ENCODE measurements at regions not wholly inside any gene's neighbourhood (a gene's known extent, or its start where the extent isn't known, plus 50 kb on each side); places are given as distances from the start of the nearest gene placed in this dataset.
"Not testable (repeated sequence)": the region's sequence is repeated elsewhere in the genome, so short reads cannot be mapped to it uniquely, and the experiment has no call there.

GRCh38 chr1:222470252-222470805 is 77.6 kb downstream of the HHIPL2 start:
- H3K9me3 ChIP-seq (ENCODE audit: low read length); H3K4me1 ChIP-seq (ENCODE audit: insufficient read depth, low read length); H3K36me3 ChIP-seq (ENCODE audit: insufficient read depth, low read length); H3K9ac ChIP-seq (ENCODE audit: low read length); H3K27ac ChIP-seq (ENCODE audit: low read depth, low read length); H3K4me3 ChIP-seq (ENCODE audit: low read depth in 1 of 2, low read length in 2 of 2); H3K27me3 ChIP-seq (ENCODE audit: control insufficient read depth in 1 of 2, insufficient read depth in 2 of 2, low read length in 2 of 2): not testable (repeated sequence)

GRCh38 chr1:222466150-222466865 is 81.6 kb downstream of the HHIPL2 start:
- Histone ChIP-seq H3K4me1 (ENCODE audit: insufficient read depth, low read length) (no peaks in the 10 kb centered on the region), H3K27ac (ENCODE audit: low read depth, low read length) (no peak overlapping the region), H3K9me3 (ENCODE audit: low read length) (no peaks in the 10 kb centered on the region), H3K27me3 (ENCODE audit: control insufficient read depth in 1 of 2, insufficient read depth in 2 of 2, low read length in 2 of 2) (no peaks in the 10 kb centered on the region), H3K4me3 (ENCODE audit: low read depth in 1 of 2, low read length in 2 of 2) (no peak overlapping the region), H3K36me3 (ENCODE audit: insufficient read depth, low read length) (no peaks in the 10 kb centered on the region), H3K9ac (ENCODE audit: low read length) (no peak overlapping the region)

GRCh38 chr1:222465211-222466041 is 82.5 kb downstream of the HHIPL2 start:
- H3K36me3 ChIP-seq (ENCODE audit: insufficient read depth, low read length): no peaks in the 10 kb centered on the region
- no peaks in the 10 kb centered on the region for H3K9me3 ChIP-seq (ENCODE audit: low read length)
- no peaks in the 10 kb centered on the region for H3K4me1 ChIP-seq (ENCODE audit: insufficient read depth, low read length)
- H3K27me3 ChIP-seq (ENCODE audit: control insufficient read depth in 1 of 2, insufficient read depth in 2 of 2, low read length in 2 of 2): no peaks in the 10 kb centered on the region
- H3K27ac ChIP-seq (ENCODE audit: low read depth, low read length): peak overlapping the region; percentile 57
- peak overlapping the region; percentile 4 to 55 for H3K4me3 ChIP-seq (ENCODE audit: low read depth in 1 of 2, low read length in 2 of 2)
- no peak overlapping the region for H3K9ac ChIP-seq (ENCODE audit: low read length)

DNA sequence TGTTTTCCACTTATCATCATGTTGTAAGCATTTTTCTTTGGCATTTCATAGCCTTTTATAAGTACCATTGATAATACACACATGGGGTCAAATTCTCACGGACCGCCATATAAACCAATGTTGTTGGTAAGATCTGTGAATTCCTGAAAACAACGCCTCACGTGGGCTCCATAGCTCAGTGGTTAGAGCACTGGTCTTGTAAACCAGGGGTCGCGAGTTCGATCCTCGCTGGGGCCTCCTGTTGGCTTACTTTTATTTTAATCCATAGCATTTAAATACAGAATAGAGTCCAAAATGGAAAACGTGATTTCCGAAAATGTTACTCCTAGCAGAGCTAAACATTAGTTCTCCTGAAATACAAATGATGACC is 83.1 kb downstream of the HHIPL2 start:
- Histone ChIP-seq H3K27ac (ENCODE audit: low read depth, low read length) (peak overlapping the region; percentile 57), H3K36me3 (ENCODE audit: insufficient read depth, low read length) (no peaks in the 10 kb centered on the region), H3K4me3 (ENCODE audit: low read depth in 1 of 2, low read length in 2 of 2) (peak overlapping the region; percentile 4 to 55), H3K27me3 (ENCODE audit: control insufficient read depth in 1 of 2, insufficient read depth in 2 of 2, low read length in 2 of 2) (no peaks in the 10 kb centered on the region), H3K9ac (ENCODE audit: low read length) (peak overlapping the region; percentile 10), H3K9me3 (ENCODE audit: low read length) (no peaks in the 10 kb centered on the region), H3K4me1 (ENCODE audit: insufficient read depth, low read length) (no peaks in the 10 kb centered on the region)

GRCh38 chr1:222463059-222463730 is 84.7 kb downstream of the HHIPL2 start:
- H3K9ac ChIP-seq (ENCODE audit: low read length): no peak overlapping the region
- no peak overlapping the region for H3K4me3 ChIP-seq (ENCODE audit: low read depth in 1 of 2, low read length in 2 of 2)
- H3K4me1 ChIP-seq (ENCODE audit: insufficient read depth, low read length): no peaks in the 10 kb centered on the region
- H3K9me3 ChIP-seq (ENCODE audit: low read length): no peaks in the 10 kb centered on the region
- no peak overlapping the region for H3K27ac ChIP-seq (ENCODE audit: low read depth, low read length)
- H3K36me3 ChIP-seq (ENCODE audit: insufficient read depth, low read length): no peaks in the 10 kb centered on the region
- H3K27me3 ChIP-seq (ENCODE audit: control insufficient read depth in 1 of 2, insufficient read depth in 2 of 2, low read length in 2 of 2): no peaks in the 10 kb centered on the region

DNA sequence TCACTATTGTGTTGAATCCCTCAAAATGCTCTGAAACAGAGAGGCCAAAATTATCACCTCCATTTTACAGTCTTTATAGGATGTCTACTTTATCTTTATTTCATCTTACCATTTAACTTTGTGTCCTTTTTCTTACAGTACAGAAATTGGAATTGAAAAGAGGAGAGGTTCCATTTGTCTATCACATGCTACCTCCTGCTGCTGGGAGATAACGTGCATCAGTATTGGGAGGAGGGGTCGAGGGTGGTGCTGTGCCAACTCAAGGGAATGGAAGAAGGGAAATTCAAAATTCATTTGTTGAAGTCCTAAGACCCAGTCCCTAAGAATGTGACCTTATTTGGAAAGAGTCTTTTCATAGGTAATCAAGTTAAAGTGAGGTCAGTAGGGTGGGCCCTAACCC is 85.3 kb downstream of the HHIPL2 start:
- Histone ChIP-seq H3K27ac (ENCODE audit: low read depth, low read length) (no peak overlapping the region), H3K9me3 (ENCODE audit: low read length) (no peaks in the 10 kb centered on the region), H3K9ac (ENCODE audit: low read length) (no peak overlapping the region), H3K4me3 (ENCODE audit: low read depth in 1 of 2, low read length in 2 of 2) (no peak overlapping the region), H3K36me3 (ENCODE audit: insufficient read depth, low read length) (no peaks in the 10 kb centered on the region), H3K27me3 (ENCODE audit: control insufficient read depth in 1 of 2, insufficient read depth in 2 of 2, low read length in 2 of 2) (no peaks in the 10 kb centered on the region), H3K4me1 (ENCODE audit: insufficient read depth, low read length) (no peaks in the 10 kb centered on the region)

DNA sequence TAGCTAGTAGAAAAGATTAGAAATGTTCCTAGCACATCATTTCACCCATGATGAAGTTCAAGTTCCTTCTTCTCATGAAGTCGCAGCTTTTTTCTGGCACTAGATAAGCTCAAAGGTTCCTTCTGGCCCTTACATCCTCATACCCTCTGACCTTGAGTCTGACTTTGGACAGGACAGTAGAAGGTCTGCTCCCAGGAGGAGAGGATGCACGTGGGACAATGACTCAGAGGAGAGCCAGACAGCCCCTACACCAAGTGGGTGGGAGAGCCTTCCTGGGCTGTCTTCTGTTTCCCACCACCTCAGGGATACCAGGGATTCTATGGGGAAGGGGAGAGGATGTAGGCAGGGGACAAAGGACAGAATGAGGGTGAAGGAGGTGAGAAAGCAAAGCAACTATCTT is 86.0 kb downstream of the HHIPL2 start:
- Histone ChIP-seq H3K9ac (ENCODE audit: low read length) (no peak overlapping the region), H3K4me1 (ENCODE audit: insufficient read depth, low read length) (no peaks in the 10 kb centered on the region), H3K36me3 (ENCODE audit: insufficient read depth, low read length) (no peaks in the 10 kb centered on the region), H3K27ac (ENCODE audit: low read depth, low read length) (no peak overlapping the region), H3K4me3 (ENCODE audit: low read depth in 1 of 2, low read length in 2 of 2) (no peak overlapping the region), H3K9me3 (ENCODE audit: low read length) (no peaks in the 10 kb centered on the region), H3K27me3 (ENCODE audit: control insufficient read depth in 1 of 2, insufficient read depth in 2 of 2, low read length in 2 of 2) (no peaks in the 10 kb centered on the region)

GRCh38 chr1:222459652-222460051 is 88.3 kb downstream of the HHIPL2 start:
- Histone ChIP-seq H3K9ac (ENCODE audit: low read length) (no peak overlapping the region), H3K27me3 (ENCODE audit: control insufficient read depth in 1 of 2, insufficient read depth in 2 of 2, low read length in 2 of 2) (no peaks in the 10 kb centered on the region), H3K9me3 (ENCODE audit: low read length) (no peaks in the 10 kb centered on the region), H3K36me3 (ENCODE audit: insufficient read depth, low read length) (no peaks in the 10 kb centered on the region), H3K4me3 (ENCODE audit: low read depth in 1 of 2, low read length in 2 of 2) (no peak overlapping the region), H3K27ac (ENCODE audit: low read depth, low read length) (no peak overlapping the region), H3K4me1 (ENCODE audit: insufficient read depth, low read length) (peaks cover 8% of the 10 kb centered on the region)

DNA sequence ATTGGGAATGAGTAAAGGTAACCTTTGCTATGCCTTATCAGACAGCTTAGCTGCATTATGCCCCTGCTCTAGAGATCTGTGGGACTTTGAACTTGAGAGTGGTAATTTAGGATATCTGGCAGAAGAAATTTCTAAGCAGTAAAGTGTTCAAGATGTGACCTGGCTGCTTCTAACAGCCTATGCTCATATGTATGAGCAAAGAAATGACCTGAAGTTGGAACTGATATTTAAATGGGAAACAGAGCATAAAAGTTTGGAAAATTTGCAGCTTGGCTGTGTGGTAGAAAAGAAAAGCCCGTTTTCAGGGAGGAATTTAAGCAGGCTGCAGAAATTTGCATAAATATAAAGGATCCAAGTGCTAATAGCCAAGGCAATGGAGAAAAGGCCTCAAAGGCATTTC is 90.4 kb downstream of the HHIPL2 start:
- H3K4me3 ChIP-seq (ENCODE audit: low read depth in 1 of 2, low read length in 2 of 2): no peak overlapping the region
- no peak overlapping the region for H3K9ac ChIP-seq (ENCODE audit: low read length)
- H3K27ac ChIP-seq (ENCODE audit: low read depth, low read length): no peak overlapping the region
- H3K9me3 ChIP-seq (ENCODE audit: low read length): no peaks in the 10 kb centered on the region
- no peaks in the 10 kb centered on the region for H3K27me3 ChIP-seq (ENCODE audit: control insufficient read depth in 1 of 2, insufficient read depth in 2 of 2, low read length in 2 of 2)
- H3K4me1 ChIP-seq (ENCODE audit: insufficient read depth, low read length): peaks cover 10% of the 10 kb centered on the region
- no peaks in the 10 kb centered on the region for H3K36me3 ChIP-seq (ENCODE audit: insufficient read depth, low read length)

- no peaks in the 10 kb centered on the region for H3K27me3 ChIP-seq (ENCODE audit: control insufficient read depth in 1 of 2, insufficient read depth in 2 of 2, low read length in 2 of 2)
- H3K27ac ChIP-seq (ENCODE audit: low read depth, low read length): no peak overlapping the region
- H3K4me1 ChIP-seq (ENCODE audit: insufficient read depth, low read length): peaks cover 10% of the 10 kb centered on the region
- H3K36me3 ChIP-seq (ENCODE audit: insufficient read depth, low read length): no peaks in the 10 kb centered on the region
- no peak overlapping the region for H3K9ac ChIP-seq (ENCODE audit: low read length)
- H3K4me3 ChIP-seq (ENCODE audit: low read depth in 1 of 2, low read length in 2 of 2): no peak overlapping the region
- no peaks in the 10 kb centered on the region for H3K9me3 ChIP-seq (ENCODE audit: low read length)
These were observed 90.8 kb downstream of the HHIPL2 start for GRCh38 chr1:222457084-222457483.

- Histone ChIP-seq H3K4me3 (ENCODE audit: low read depth in 1 of 2, low read length in 2 of 2) (peak overlapping the region in 1 of 2 donors; percentile 13), H3K9ac (ENCODE audit: low read length) (no peak overlapping the region), H3K4me1 (ENCODE audit: insufficient read depth, low read length) (peaks cover 10% of the 10 kb centered on the region), H3K27me3 (ENCODE audit: control insufficient read depth in 1 of 2, insufficient read depth in 2 of 2, low read length in 2 of 2) (no peaks in the 10 kb centered on the region), H3K9me3 (ENCODE audit: low read length) (no peaks in the 10 kb centered on the region), H3K27ac (ENCODE audit: low read depth, low read length) (no peak overlapping the region), H3K36me3 (ENCODE audit: insufficient read depth, low read length) (no peaks in the 10 kb centered on the region)
These were observed 92.6 kb downstream of the HHIPL2 start for GRCh38 chr1:222455188-222455879.

All from muscle layer of colon (tissue), 2 donors.